Suprapubic skin (tissue), 3 donors: ENCODE measurements at regions not wholly inside any gene's neighbourhood (a gene's known extent, or its start where the extent isn't known, plus 50 kb on each side); places are given as distances from the start of the nearest gene placed in this dataset.

ENCODE experiments used
- POLR2A ChIP-seq, 2 donors: fragments of 450-650 bp; IDR thresholded peaks; one replicate each; pipeline ENCODE4 v1.6.1; 2017; ENCODE audit warnings: antibody characterized with exemption in 2 of 2, mild to moderate bottlenecking in 2 of 2, moderate library complexity in 2 of 2
- TF ChIP-seq, protein P1 (sequence below), 2 donors: fragments of 200-600 bp in 1 of 2; fragments of 450-650 bp in 1 of 2; sonication (generic) in 1 of 2; IDR thresholded peaks; one replicate each; pipeline ENCODE4 v1.5.1; 2016 to 2019; ENCODE audit warnings: antibody characterized with exemption in 2 of 2, mild to moderate bottlenecking in 1 of 2, moderate library complexity in 1 of 2

DNA sequence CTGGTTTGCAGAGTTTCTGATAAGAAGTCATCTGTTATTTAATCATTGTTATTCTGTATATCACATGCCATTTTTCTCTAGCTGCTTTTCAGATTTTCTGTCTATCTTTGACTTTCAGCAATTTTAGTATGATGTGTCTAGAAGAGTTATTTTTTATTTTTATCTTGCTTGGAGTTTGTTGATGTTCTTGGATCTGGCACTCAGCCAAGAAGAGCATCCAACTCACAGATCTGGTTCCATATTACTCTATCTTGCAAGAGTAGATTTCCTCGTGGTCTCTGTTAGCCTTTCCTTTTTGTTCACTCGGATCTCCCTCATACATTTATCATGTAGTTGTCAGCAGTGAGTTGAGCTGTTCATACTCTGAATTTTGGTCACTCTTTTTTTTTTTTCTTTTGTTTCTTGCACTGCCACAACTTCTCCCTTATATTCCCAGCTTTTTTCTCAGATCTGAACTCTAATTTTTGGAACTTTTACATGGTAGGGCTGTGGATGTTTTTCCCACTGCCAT is 54.8 kb upstream of the CALCR start:
- no peak for TF ChIP-seq POLR2A (IDR thresholded peaks at IDR 0.05)
- TF ChIP-seq, protein P1, sequence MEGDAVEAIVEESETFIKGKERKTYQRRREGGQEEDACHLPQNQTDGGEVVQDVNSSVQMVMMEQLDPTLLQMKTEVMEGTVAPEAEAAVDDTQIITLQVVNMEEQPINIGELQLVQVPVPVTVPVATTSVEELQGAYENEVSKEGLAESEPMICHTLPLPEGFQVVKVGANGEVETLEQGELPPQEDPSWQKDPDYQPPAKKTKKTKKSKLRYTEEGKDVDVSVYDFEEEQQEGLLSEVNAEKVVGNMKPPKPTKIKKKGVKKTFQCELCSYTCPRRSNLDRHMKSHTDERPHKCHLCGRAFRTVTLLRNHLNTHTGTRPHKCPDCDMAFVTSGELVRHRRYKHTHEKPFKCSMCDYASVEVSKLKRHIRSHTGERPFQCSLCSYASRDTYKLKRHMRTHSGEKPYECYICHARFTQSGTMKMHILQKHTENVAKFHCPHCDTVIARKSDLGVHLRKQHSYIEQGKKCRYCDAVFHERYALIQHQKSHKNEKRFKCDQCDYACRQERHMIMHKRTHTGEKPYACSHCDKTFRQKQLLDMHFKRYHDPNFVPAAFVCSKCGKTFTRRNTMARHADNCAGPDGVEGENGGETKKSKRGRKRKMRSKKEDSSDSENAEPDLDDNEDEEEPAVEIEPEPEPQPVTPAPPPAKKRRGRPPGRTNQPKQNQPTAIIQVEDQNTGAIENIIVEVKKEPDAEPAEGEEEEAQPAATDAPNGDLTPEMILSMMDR (IDR thresholded peaks at IDR 0.05) = no peak
